HL-60 (cell line): ENCODE measurements at regions not wholly inside any gene's neighbourhood (a gene's known extent, or its start where the extent isn't known, plus 50 kb on each side); places are given as distances from the start of the nearest gene placed in this dataset.

Source experiments
- DNase-seq, 2 experiments: peaks; one replicate each; pipeline ENCODE4 v3.0.0-alpha.2; 2010 to 2020; ENCODE audit warnings: low read depth in 1 of 2, low spot score in 1 of 2
- H3K27ac ChIP-seq: fragments of 250-450 bp; sonication (Bioruptor Pico); replicated peaks from 2 replicates; pipeline ENCODE4 v1.5.1; 2020; ENCODE audit warnings: mild to moderate bottlenecking, moderate library complexity
- H3K27me3 ChIP-seq: fragments of 250-450 bp; sonication (Bioruptor Pico); 2 replicates; pipeline ENCODE4 v1.5.1; 2021; ENCODE audit warnings: mild to moderate bottlenecking, moderate library complexity; ENCODE audit not compliant: insufficient read depth, poor library complexity, severe bottlenecking
- H3K4me3 ChIP-seq: replicated peaks from 2 replicates; pipeline ENCODE4 v1.5.1; 2011; ENCODE audit warnings: mild to moderate bottlenecking, control low read depth, low read length; ENCODE audit not compliant: insufficient read depth
- CTCF ChIP-seq: IDR thresholded peaks from one replicate; pipeline ENCODE4 v1.5.1; 2011; ENCODE audit warnings: low read length, control low read depth, inconsistent platforms; ENCODE audit not compliant: insufficient read depth
- GABPA ChIP-seq: IDR thresholded peaks from 2 replicates; pipeline ENCODE4 v1.6.1; 2012; ENCODE audit warnings: low read depth
- POLR2AphosphoS5 ChIP-seq: IDR thresholded peaks from 2 replicates; pipeline ENCODE4 v1.6.1; 2012; ENCODE audit warnings: low read depth
- REST ChIP-seq: IDR thresholded peaks from 2 replicates; pipeline ENCODE4 v1.6.1; 2012; ENCODE audit warnings: low read depth; ENCODE audit not compliant: insufficient replicate concordance
- SPI1 ChIP-seq: IDR thresholded peaks from 2 replicates; pipeline ENCODE4 v1.6.1; 2012; ENCODE audit warnings: low read depth, mild to moderate bottlenecking, borderline replicate concordance

GRCh38 chr10:131660427-131660826 lies 240.4 kb upstream of the PPP2R2D start:
- no peak overlapping the region for H3K27ac ChIP-seq
- no peaks in the 10 kb centered on the region for H3K27me3 ChIP-seq
- DNase-seq = no peak
- no peak overlapping the region for H3K4me3 ChIP-seq
- TF ChIP-seq SPI1 (no peak), GABPA (no peak), POLR2AphosphoS5 (no peak), REST (no peak), CTCF (no peak)

- no peak overlapping the region for H3K4me3 ChIP-seq
- H3K27me3 ChIP-seq = no peaks in the 10 kb centered on the region
- no peak for DNase-seq
- TF ChIP-seq CTCF = no peak
- no peak for TF ChIP-seq SPI1
- TF ChIP-seq POLR2AphosphoS5 = no peak
- TF ChIP-seq REST = no peak
- no peak for TF ChIP-seq GABPA
- no peak overlapping the region for H3K27ac ChIP-seq
These were observed 238.0 kb upstream of the PPP2R2D start for GRCh38 chr10:131662851-131663250.

- TF ChIP-seq REST = no peak
- no peak for TF ChIP-seq CTCF
- TF ChIP-seq SPI1 = no peak
- no peak for TF ChIP-seq GABPA
- TF ChIP-seq POLR2AphosphoS5 = no peak
- Histone ChIP-seq H3K4me3 (no peak overlapping the region), H3K27me3 (no peaks in the 10 kb centered on the region), H3K27ac (no peak overlapping the region)
- DNase-seq = no peak
These were observed 237.5 kb upstream of the PPP2R2D start for GRCh38 chr10:131663351-131663750.
